ENCODE measurements at regions not wholly inside any gene's neighbourhood (a gene's known extent, or its start where the extent isn't known, plus 50 kb on each side); places are given as distances from the start of the nearest gene placed in this dataset.

- H3K36me3 Mint-ChIP-seq (ENCODE audit: low read depth): no peaks in the 10 kb centered on the region
Measured at GRCh38 chr6:11366183-11366933, 133.9 kb upstream of the NEDD9 start.

DNA sequence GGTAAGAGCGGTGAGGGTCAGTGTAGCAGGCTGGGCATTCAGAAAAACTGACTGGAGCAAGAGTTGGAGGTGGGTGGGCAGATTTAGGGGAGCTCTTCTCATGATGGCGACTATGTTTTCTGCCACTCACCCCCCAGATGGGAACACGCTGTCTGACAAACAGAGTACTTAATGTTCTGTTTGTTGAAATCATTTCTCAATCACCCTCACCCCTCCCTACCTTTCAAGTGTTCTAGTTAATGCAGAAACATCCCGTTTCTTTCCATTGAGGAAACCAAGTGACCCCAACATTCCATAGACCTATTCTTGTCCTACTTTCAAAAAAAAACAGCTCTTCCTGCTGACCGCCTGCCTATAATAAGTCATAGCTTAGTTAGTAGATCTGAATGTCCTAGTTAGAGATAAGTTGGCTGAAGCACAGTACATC lies 132.5 kb upstream of the NEDD9 start:
- Mint-ChIP-seq H3K36me3 (ENCODE audit: low read depth) (peaks cover under 1% of the 10 kb centered on the region), H3K27ac (ENCODE audit: unreplicated experiment) (no peak overlapping the region), H3K27me3 (ENCODE audit: low read depth) (no peaks in the 10 kb centered on the region), H3K4me1 (no peaks in the 10 kb centered on the region), H3K9me3 (peaks cover 2% of the 10 kb centered on the region), H3K4me3 (no peak overlapping the region)
- no peak for DNase-seq (ENCODE audit: low read depth, low spot score)
- TF ChIP-seq, protein P1, sequence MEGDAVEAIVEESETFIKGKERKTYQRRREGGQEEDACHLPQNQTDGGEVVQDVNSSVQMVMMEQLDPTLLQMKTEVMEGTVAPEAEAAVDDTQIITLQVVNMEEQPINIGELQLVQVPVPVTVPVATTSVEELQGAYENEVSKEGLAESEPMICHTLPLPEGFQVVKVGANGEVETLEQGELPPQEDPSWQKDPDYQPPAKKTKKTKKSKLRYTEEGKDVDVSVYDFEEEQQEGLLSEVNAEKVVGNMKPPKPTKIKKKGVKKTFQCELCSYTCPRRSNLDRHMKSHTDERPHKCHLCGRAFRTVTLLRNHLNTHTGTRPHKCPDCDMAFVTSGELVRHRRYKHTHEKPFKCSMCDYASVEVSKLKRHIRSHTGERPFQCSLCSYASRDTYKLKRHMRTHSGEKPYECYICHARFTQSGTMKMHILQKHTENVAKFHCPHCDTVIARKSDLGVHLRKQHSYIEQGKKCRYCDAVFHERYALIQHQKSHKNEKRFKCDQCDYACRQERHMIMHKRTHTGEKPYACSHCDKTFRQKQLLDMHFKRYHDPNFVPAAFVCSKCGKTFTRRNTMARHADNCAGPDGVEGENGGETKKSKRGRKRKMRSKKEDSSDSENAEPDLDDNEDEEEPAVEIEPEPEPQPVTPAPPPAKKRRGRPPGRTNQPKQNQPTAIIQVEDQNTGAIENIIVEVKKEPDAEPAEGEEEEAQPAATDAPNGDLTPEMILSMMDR (conservative IDR thresholded peaks at IDR 0.05): no peak

More at GRCh38 chr6:11366183-11366933, 133.9 kb upstream of the NEDD9 start:
- H3K27me3 Mint-ChIP-seq (ENCODE audit: low read depth): no peaks in the 10 kb centered on the region
- TF ChIP-seq, protein P1 (conservative IDR thresholded peaks at IDR 0.05): no peak
- H3K4me3 Mint-ChIP-seq: no peak overlapping the region
- no peaks in the 10 kb centered on the region for H3K9me3 Mint-ChIP-seq
- DNase-seq (ENCODE audit: low read depth, low spot score): no peak
- H3K27ac Mint-ChIP-seq (ENCODE audit: unreplicated experiment): no peak overlapping the region
- no peaks in the 10 kb centered on the region for H3K4me1 Mint-ChIP-seq

GRCh38 chr6:11363881-11364576 lies 131.6 kb upstream of the NEDD9 start:
- Mint-ChIP-seq H3K27me3 (ENCODE audit: low read depth) (no peaks in the 10 kb centered on the region), H3K4me3 (no peak overlapping the region), H3K9me3 (peaks cover 3% of the 10 kb centered on the region), H3K27ac (ENCODE audit: unreplicated experiment) (no peak overlapping the region), H3K4me1 (no peaks in the 10 kb centered on the region), H3K36me3 (ENCODE audit: low read depth) (peaks cover 3% of the 10 kb centered on the region)
- DNase-seq (ENCODE audit: low read depth, low spot score): no peak
- TF ChIP-seq, protein P1 (conservative IDR thresholded peaks at IDR 0.05): no peak

GRCh38 chr6:11362564-11362963 lies 130.1 kb upstream of the NEDD9 start:
- H3K36me3 Mint-ChIP-seq (ENCODE audit: low read depth): peaks cover 3% of the 10 kb centered on the region
- no peaks in the 10 kb centered on the region for H3K4me1 Mint-ChIP-seq
- H3K9me3 Mint-ChIP-seq: peaks cover 6% of the 10 kb centered on the region
- TF ChIP-seq, protein P1 (conservative IDR thresholded peaks at IDR 0.05): no peak
- H3K4me3 Mint-ChIP-seq: no peak overlapping the region
- H3K27me3 Mint-ChIP-seq (ENCODE audit: low read depth): no peaks in the 10 kb centered on the region
- H3K27ac Mint-ChIP-seq (ENCODE audit: unreplicated experiment): no peak overlapping the region
- no peak for DNase-seq (ENCODE audit: low read depth, low spot score)

- Mint-ChIP-seq H3K36me3 (ENCODE audit: low read depth) (peaks cover 3% of the 10 kb centered on the region), H3K27ac (ENCODE audit: unreplicated experiment) (no peak overlapping the region), H3K9me3 (peaks cover 14% of the 10 kb centered on the region), H3K4me3 (no peak overlapping the region), H3K4me1 (peaks cover 12% of the 10 kb centered on the region), H3K27me3 (ENCODE audit: low read depth) (no peaks in the 10 kb centered on the region)
- TF ChIP-seq, protein P1 (conservative IDR thresholded peaks at IDR 0.05): no peak
- DNase-seq (ENCODE audit: low read depth, low spot score): no peak
Measured at GRCh38 chr6:11358904-11359830, 126.7 kb upstream of the NEDD9 start.
